IPS-20b (cell line): ENCODE measurements at regions not wholly inside any gene's neighbourhood (a gene's known extent, or its start where the extent isn't known, plus 50 kb on each side); places are given as distances from the start of the nearest gene placed in this dataset.
"Not testable (repeated sequence)": the region's sequence is repeated elsewhere in the genome, so short reads cannot be mapped to it uniquely, and the experiment has no call there.

Experiments
- H3K27ac ChIP-seq: one replicate; pipeline ENCODE4 v1.5.1; 2013; ENCODE audit warnings: low read length
- H3K27me3 ChIP-seq: 2 replicates; pipeline ENCODE4 v1.6.1; 2013; ENCODE audit warnings: mild to moderate bottlenecking, low read length, inconsistent platforms; ENCODE audit not compliant: insufficient read depth
- H3K36me3 ChIP-seq: 2 replicates; pipeline ENCODE4 v1.6.1; 2013; ENCODE audit warnings: low read depth, mild to moderate bottlenecking, inconsistent platforms, low read length, moderate library complexity; ENCODE audit not compliant: insufficient read depth
- H3K4me1 ChIP-seq: 2 replicates; pipeline ENCODE4 v1.6.1; 2013; ENCODE audit warnings: mild to moderate bottlenecking, control low read depth, inconsistent platforms, low read length, moderate library complexity; ENCODE audit not compliant: insufficient read depth
- H3K4me3 ChIP-seq: 2 replicates; pipeline ENCODE4 v1.5.1; 2013; ENCODE audit warnings: mild to moderate bottlenecking, low read length, inconsistent platforms
- H3K9ac ChIP-seq: 2 replicates; pipeline ENCODE4 v1.6.1; 2013; ENCODE audit warnings: low read depth, mild to moderate bottlenecking, inconsistent platforms, low read length, moderate library complexity
- H3K9me3 ChIP-seq: 2 replicates; pipeline ENCODE4 v1.6.1; 2013; ENCODE audit warnings: mild to moderate bottlenecking, low read depth, low read length, inconsistent platforms; ENCODE audit not compliant: insufficient read depth

GRCh38 chr2:198270157-198270556 lies 465.8 kb downstream of the PLCL1 start:
- H3K9me3 ChIP-seq, H3K36me3 ChIP-seq: not testable (repeated sequence)

GRCh38 chr2:198268519-198268918 lies 464.1 kb downstream of the PLCL1 start:
- Histone ChIP-seq H3K9me3 (no peaks in the 10 kb centered on the region), H3K36me3 (no peaks in the 10 kb centered on the region)

More at GRCh38 chr2:198270157-198270556, 465.8 kb downstream of the PLCL1 start:
- H3K27ac ChIP-seq, H3K27me3 ChIP-seq, H3K9ac ChIP-seq, H3K4me1 ChIP-seq, H3K4me3 ChIP-seq: not testable (repeated sequence)

GRCh38 chr2:198259496-198259895 lies 455.1 kb downstream of the PLCL1 start:
- no peak overlapping the region for H3K27ac ChIP-seq
- no peak overlapping the region for H3K9ac ChIP-seq
- H3K27me3 ChIP-seq, result no peaks in the 10 kb centered on the region
- H3K36me3 ChIP-seq, result no peaks in the 10 kb centered on the region
- no peak overlapping the region for H3K4me3 ChIP-seq
- H3K9me3 ChIP-seq, result no peaks in the 10 kb centered on the region
- H3K4me1 ChIP-seq, result no peaks in the 10 kb centered on the region

More at GRCh38 chr2:198268519-198268918, 464.1 kb downstream of the PLCL1 start:
- Histone ChIP-seq H3K27ac (no peak overlapping the region), H3K27me3 (no peaks in the 10 kb centered on the region), H3K4me1 (no peaks in the 10 kb centered on the region), H3K9ac (no peak overlapping the region), H3K4me3 (no peak overlapping the region)

- Histone ChIP-seq H3K27ac (no peak overlapping the region), H3K36me3 (no peaks in the 10 kb centered on the region), H3K27me3 (no peaks in the 10 kb centered on the region), H3K9ac (no peak overlapping the region), H3K4me3 (no peak overlapping the region), H3K9me3 (no peaks in the 10 kb centered on the region), H3K4me1 (no peaks in the 10 kb centered on the region)
These were observed 450.2 kb downstream of the PLCL1 start for GRCh38 chr2:198254536-198255090.

- H3K4me3 ChIP-seq, result no peak overlapping the region
- no peaks in the 10 kb centered on the region for H3K27me3 ChIP-seq
- no peaks in the 10 kb centered on the region for H3K4me1 ChIP-seq
- no peaks in the 10 kb centered on the region for H3K9me3 ChIP-seq
- no peak overlapping the region for H3K27ac ChIP-seq
- H3K9ac ChIP-seq, result no peak overlapping the region
- no peaks in the 10 kb centered on the region for H3K36me3 ChIP-seq
These were observed 449.6 kb downstream of the PLCL1 start for GRCh38 chr2:198253995-198254394.

- H3K9me3 ChIP-seq, result no peaks in the 10 kb centered on the region
- no peak overlapping the region for H3K27ac ChIP-seq
- H3K36me3 ChIP-seq, result no peaks in the 10 kb centered on the region
- H3K4me1 ChIP-seq, result no peaks in the 10 kb centered on the region
- no peak overlapping the region for H3K9ac ChIP-seq
- no peaks in the 10 kb centered on the region for H3K27me3 ChIP-seq
- no peak overlapping the region for H3K4me3 ChIP-seq
These were observed 448.1 kb downstream of the PLCL1 start for GRCh38 chr2:198252472-198252871.

- no peaks in the 10 kb centered on the region for H3K4me1 ChIP-seq
- H3K27ac ChIP-seq, result no peak overlapping the region
- no peak overlapping the region for H3K4me3 ChIP-seq
- H3K9me3 ChIP-seq, result no peaks in the 10 kb centered on the region
- H3K9ac ChIP-seq, result no peak overlapping the region
- no peaks in the 10 kb centered on the region for H3K27me3 ChIP-seq
- no peaks in the 10 kb centered on the region for H3K36me3 ChIP-seq
These were observed 437.7 kb downstream of the PLCL1 start for GRCh38 chr2:198242093-198242492.

GRCh38 chr2:198238429-198238828 lies 434.0 kb downstream of the PLCL1 start:
- Histone ChIP-seq H3K9me3 (no peaks in the 10 kb centered on the region), H3K4me3 (no peak overlapping the region), H3K27ac (no peak overlapping the region), H3K9ac (no peak overlapping the region), H3K4me1 (no peaks in the 10 kb centered on the region), H3K27me3 (no peaks in the 10 kb centered on the region), H3K36me3 (no peaks in the 10 kb centered on the region)

GRCh38 chr2:198236338-198236737 lies 431.9 kb downstream of the PLCL1 start:
- Histone ChIP-seq H3K27ac (no peak overlapping the region), H3K9ac (no peak overlapping the region), H3K4me3 (no peak overlapping the region), H3K27me3 (no peaks in the 10 kb centered on the region), H3K9me3 (no peaks in the 10 kb centered on the region), H3K36me3 (no peaks in the 10 kb centered on the region), H3K4me1 (no peaks in the 10 kb centered on the region)

GRCh38 chr2:198232281-198232680 lies 427.9 kb downstream of the PLCL1 start:
- no peak overlapping the region for H3K27ac ChIP-seq
- H3K27me3 ChIP-seq, result no peaks in the 10 kb centered on the region
- no peak overlapping the region for H3K9ac ChIP-seq
- H3K36me3 ChIP-seq, result no peaks in the 10 kb centered on the region
- no peak overlapping the region for H3K4me3 ChIP-seq
- no peaks in the 10 kb centered on the region for H3K9me3 ChIP-seq
- H3K4me1 ChIP-seq, result no peaks in the 10 kb centered on the region

- Histone ChIP-seq H3K36me3 (no peaks in the 10 kb centered on the region), H3K27ac (no peak overlapping the region), H3K4me3 (no peak overlapping the region), H3K9ac (no peak overlapping the region), H3K4me1 (no peaks in the 10 kb centered on the region), H3K27me3 (no peaks in the 10 kb centered on the region), H3K9me3 (no peaks in the 10 kb centered on the region)
These were observed 427.2 kb downstream of the PLCL1 start for GRCh38 chr2:198231562-198231961.

GRCh38 chr2:198220763-198221610 lies 416.6 kb downstream of the PLCL1 start:
- Histone ChIP-seq H3K9ac (no peak overlapping the region), H3K27me3 (no peaks in the 10 kb centered on the region), H3K4me3 (no peak overlapping the region), H3K27ac (no peak overlapping the region), H3K9me3 (no peaks in the 10 kb centered on the region), H3K4me1 (no peaks in the 10 kb centered on the region; the same call in 1 of the 2 replicates), H3K36me3 (no peaks in the 10 kb centered on the region)
